Stimulated activated CD8-positive, alpha-beta memory T cell treated with anti-CD3 and anti-CD28 coated beads, Interleukin-4, amount 100 ng/mL, for 24 hours (primary cell): ENCODE measurements at regions not wholly inside any gene's neighbourhood (a gene's known extent, or its start where the extent isn't known, plus 50 kb on each side); places are given as distances from the start of the nearest gene placed in this dataset.

ENCODE experiments used
- DNase-seq: peaks from one replicate; pipeline ENCODE4 v3.0.0-alpha.2; 2020; ENCODE audit warnings: low read depth

DNA sequence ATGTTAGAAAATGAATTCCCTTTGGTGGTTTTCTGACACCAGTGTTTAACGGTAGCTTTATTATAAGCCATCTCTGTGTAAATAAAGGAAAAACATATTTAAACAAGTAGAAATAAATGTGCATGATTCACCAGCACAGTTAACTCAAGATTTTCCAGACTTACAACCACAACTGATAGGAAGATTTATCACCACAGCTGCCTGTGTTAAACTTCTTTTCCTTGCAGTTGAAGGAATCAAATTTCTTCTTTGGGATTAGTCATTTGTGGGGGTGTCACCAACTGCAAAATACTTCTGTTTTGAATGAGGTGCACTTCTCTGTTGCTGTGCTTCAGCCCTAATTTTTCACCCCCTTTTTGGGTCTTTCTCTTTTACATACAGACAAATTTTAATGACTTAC is 128.1 kb upstream of the STK26 start:
- no peak for DNase-seq

DNA sequence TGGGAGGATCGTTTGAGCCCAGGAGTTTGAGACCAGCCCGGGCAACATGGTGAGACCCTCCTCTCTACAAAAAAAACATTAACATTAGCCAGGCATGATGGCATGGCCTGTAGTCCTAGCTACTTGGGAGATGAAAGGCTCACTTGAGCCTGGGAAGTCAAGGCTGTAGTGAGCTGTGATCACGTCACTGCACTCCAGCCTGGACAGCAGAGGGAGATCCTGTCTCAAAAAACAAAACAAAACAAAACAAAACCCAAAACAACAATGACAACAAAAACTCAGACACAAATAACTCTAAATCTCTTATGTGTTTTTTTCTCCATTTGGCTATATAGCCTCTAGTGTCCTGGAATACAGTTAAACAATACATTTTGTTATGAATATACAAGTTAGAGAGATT is 127.3 kb upstream of the STK26 start:
- no peak for DNase-seq

DNA sequence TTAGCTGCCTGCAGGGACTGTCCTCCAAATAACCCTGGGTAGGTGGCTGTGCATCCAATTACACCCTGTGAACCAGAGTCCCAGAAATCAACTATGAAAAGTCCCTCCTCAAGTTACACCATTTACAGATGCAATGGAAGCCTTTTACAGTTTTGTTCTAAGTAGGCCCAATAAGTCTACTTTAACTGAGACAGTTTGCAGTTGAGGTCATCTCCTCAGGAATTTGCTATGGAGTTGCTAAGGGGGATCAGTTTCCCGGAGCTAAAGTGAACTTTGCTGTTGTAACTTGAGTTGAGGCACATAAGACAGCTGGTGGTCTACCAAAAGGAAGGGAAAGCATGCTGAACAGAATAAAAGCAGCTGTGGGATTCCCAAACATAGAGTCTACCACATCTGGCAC is 121.6 kb upstream of the STK26 start:
- DNase-seq: no peak

GRCh38 chrX:131907488-131908314 is 115.4 kb upstream of the STK26 start:
- no peak for DNase-seq

GRCh38 chrX:131910586-131910985 is 112.5 kb upstream of the STK26 start:
- no peak for DNase-seq

DNA sequence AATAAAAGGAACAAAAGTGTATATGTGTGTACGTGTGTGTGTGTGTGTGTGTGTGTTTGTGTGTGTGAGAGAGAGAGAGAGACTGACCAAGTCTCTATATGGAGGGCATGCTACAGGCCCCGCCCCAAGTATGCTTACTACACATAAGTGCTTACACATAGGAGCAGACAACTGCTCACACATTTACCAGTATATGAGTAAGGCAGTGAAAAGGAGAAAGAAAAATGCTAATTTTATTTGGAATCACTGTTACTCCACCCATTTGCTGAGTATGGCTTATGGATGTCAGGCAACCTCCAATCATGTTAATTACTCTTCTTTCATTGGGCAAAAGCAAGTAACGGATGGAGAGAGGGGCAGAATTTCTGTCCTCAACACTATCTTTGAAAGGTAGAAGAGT is 107.6 kb upstream of the STK26 start:
- no peak for DNase-seq

- no peak for DNase-seq
Measured at GRCh38 chrX:131917588-131917987, 105.5 kb upstream of the STK26 start.

GRCh38 chrX:131918839-131919238 is 104.3 kb upstream of the STK26 start:
- DNase-seq: no peak

DNA sequence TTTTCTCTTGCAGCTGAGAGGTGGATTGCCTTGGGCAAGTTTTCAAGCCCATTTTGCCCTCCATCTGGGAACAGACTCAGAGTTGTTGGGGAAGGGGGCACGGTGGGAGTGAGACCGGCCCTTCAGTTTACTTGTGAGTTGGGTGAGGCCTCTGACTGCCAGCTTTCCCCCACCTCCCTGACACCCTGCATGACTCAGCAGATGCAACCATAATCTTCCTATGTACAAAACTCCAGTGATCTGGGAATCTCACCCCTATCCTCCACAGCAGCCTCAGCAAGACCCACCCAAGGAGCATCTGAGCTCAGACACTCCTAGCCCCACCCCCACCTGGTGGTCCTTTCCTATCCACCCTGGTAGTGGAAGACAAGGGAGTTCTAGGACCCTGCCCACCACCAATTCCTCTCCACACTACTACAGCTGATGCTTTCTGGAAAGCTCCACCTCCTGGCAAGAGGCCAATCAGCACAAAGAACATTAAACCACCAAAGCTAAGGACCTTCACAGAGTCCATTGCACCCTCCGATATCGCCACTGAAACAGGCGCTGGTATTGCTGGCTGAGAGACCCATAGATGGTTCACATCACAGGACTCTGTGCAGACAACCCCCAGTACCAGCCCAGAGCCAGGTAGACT is 99.4 kb upstream of the STK26 start:
- no peak for DNase-seq

GRCh38 chrX:131938749-131939148 is 84.4 kb upstream of the STK26 start:
- DNase-seq: no peak

GRCh38 chrX:131942034-131942433 is 81.1 kb upstream of the STK26 start:
- no peak for DNase-seq

GRCh38 chrX:131944936-131945902 is 77.9 kb upstream of the STK26 start:
- DNase-seq: no peak

DNA sequence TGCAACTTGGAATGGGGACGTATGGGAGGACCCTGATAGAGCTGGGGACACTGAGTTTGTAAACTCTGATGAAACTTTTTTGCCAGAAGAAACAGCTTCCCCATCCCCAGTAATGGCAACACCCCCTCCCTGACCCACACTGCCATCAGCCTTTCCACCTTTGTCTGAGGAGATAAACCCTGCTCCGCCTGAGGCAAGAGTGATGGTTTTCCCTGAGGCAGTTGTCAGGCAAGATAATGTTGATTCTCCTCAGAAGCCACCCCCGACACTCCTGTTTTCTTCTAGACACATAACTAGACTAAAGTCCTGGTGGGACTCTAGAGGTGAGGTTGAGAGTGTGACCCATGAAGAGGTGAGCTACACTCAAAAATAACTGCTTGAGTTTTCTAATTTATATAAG is 71.9 kb upstream of the STK26 start:
- DNase-seq: no peak

- no peak for DNase-seq
Measured at GRCh38 chrX:131955099-131955777, 67.9 kb upstream of the STK26 start.

DNA sequence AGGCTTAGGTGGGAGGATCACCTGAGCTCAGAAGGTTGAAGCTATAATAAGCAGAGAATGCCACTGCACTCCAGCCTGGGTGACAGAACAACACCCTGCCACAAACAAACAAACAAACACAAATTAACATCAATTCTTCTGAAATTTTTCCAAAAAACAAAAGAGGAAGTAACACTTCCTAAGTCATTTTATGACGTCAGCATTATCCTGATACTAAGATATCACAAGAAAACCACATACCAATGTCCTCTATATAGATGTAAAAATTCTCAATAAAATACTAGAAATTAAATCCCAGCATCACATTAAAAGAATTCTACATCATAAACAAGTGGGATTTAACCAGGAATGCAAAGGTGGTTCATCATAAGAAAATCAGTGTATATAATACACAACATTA is 64.4 kb upstream of the STK26 start:
- no peak for DNase-seq

DNA sequence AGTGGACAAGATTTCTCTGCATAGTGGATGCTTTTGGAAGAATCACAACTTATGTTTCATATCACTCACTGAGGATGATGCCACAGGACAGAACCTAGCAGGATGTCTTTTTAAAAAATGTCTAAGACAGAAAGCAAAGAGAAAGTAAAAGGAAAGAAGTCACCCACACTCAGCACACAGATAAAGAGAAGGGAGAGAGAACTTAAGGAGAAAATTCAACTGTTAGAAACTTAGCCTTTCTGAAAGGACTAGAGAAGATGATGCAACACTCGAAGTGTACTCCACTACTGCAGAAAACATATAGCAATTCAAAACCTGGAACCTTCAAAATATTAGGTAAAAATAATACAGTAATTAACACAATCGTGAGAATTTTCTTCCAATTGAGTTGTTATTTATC is 52.8 kb upstream of the STK26 start:
- no peak for DNase-seq
